Natural killer cell (primary cell): ENCODE measurements at regions not wholly inside any gene's neighbourhood (a gene's known extent, or its start where the extent isn't known, plus 50 kb on each side); places are given as distances from the start of the nearest gene placed in this dataset.

Experiments used
- ATAC-seq, 3 donors: fragments of 150-1000 bp in 2 of 3; fragments of 200-7000 bp in 1 of 3; cut with Tn5 transposase; 1 replicate in 1 of 3; 2 replicates in 2 of 3; pipeline ENCODE4 v1.10.0; 2021; ENCODE audit warnings: mild to moderate bottlenecking in 2 of 3, moderate library complexity in 2 of 3
- DNase-seq, 2 donors: peaks; one replicate each; pipeline versions ENCODE4 v3.0.0 to v3.0.0-alpha.2; 2013 to 2021; ENCODE audit warnings: mixed read lengths in 1 of 2
- H3K27ac ChIP-seq: one replicate; pipeline ENCODE4 v1.5.1; 2013; ENCODE audit warnings: mild to moderate bottlenecking, low read length
- H3K27me3 ChIP-seq: one replicate; pipeline ENCODE4 v1.6.1; 2013; ENCODE audit warnings: low read length; ENCODE audit not compliant: control insufficient read depth, insufficient read depth
- H3K36me3 ChIP-seq: one replicate; pipeline ENCODE4 v1.6.1; 2013; ENCODE audit warnings: low read length; ENCODE audit not compliant: control insufficient read depth, insufficient read depth
- H3K4me1 ChIP-seq: one replicate; pipeline ENCODE4 v1.6.1; 2013; ENCODE audit warnings: low read length; ENCODE audit not compliant: control insufficient read depth, insufficient read depth
- H3K4me3 ChIP-seq: one replicate; pipeline ENCODE4 v1.5.1; 2013; ENCODE audit warnings: low read length
- H3K9me3 ChIP-seq: one replicate; pipeline ENCODE4 v1.6.1; 2013; ENCODE audit warnings: low read length; ENCODE audit not compliant: control insufficient read depth, insufficient read depth
- H3K27ac Mint-ChIP-seq, 2 donors: one replicate each; pipeline ENCODE4 v1.8.0; 2022; ENCODE audit warnings: mild to moderate bottlenecking in 2 of 2, mixed read lengths in 2 of 2, moderate library complexity in 1 of 2
- H3K27me3 Mint-ChIP-seq, 2 donors: one replicate each; pipeline ENCODE4 v1.8.0; 2022; ENCODE audit warnings: low read depth in 2 of 2, mixed read lengths in 2 of 2
- H3K36me3 Mint-ChIP-seq: one replicate; pipeline ENCODE4 v1.8.0; 2022; ENCODE audit warnings: mixed read lengths
- H3K4me1 Mint-ChIP-seq, 2 donors: one replicate each; pipeline ENCODE4 v1.8.0; 2022; ENCODE audit warnings: mixed read lengths in 2 of 2
- H3K4me3 Mint-ChIP-seq: one replicate; pipeline ENCODE4 v1.8.0; 2022; ENCODE audit warnings: mild to moderate bottlenecking, moderate library complexity, mixed read lengths
- H3K9me3 Mint-ChIP-seq, 2 donors: one replicate each; pipeline ENCODE4 v1.8.0; 2022; ENCODE audit warnings: mixed read lengths in 2 of 2
- WGBS: methylation state at CpG from one replicate; pipeline ENCODE4 v1.1.7; 2013; ENCODE audit warnings: missing lambda C conversion rate; ENCODE audit not compliant: insufficient coverage; 5-methylcytosine and 5-hydroxymethylcytosine counted together
- intact Hi-C: fragments of 100-400 bp; cut with micrococcal nuclease; formaldehyde crosslinking; loops from one replicate; pipeline ENCODE4 v1.14.2; 2022
- TF ChIP-seq, protein P1 (sequence below): fragments of 200-600 bp; IDR thresholded peaks from one replicate; pipeline ENCODE4 v1.8.0; 2022; ENCODE audit warnings: antibody characterized with exemption

DNA sequence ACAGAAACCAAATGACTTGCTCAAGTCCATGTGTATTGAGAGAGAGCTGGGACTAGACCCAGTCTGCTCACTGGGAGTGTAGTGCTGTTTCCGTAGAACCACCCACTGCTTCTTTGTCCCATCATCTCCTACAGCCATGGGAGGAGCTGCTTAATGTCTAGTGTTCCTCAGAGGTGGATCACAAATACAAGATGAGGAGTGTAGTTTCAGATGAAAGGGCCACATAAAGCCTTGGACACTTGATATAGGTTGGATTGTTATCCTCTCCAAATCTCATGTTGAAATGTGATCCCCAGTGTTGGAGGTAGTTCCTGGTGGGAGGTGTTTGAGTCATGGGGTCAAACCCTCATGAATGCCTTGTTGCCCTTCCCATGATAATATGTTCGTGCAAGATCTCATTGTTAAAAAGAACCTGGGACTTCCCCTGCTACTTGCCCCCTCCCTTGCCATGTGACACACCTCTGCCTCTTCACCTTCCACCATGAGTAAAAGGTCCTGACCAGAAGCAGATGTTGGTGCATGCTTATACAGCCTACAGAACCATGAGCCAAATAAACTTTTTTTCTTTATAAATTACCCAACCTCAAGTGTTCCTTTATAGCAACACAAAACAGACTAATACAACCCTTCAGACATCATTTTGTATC is 127.5 kb upstream of the DNAH14 start:
- Mint-ChIP-seq H3K27me3 (peaks cover 2 to 9% of the 10 kb centered on the region in 2 donors), H3K36me3 (no peaks in the 10 kb centered on the region), H3K4me3 (no peak overlapping the region), H3K4me1 (no peaks in the 10 kb centered on the region), H3K27ac (no peak overlapping the region), H3K9me3 (no peaks in the 10 kb centered on the region)
- H3K9me3 ChIP-seq, result no peaks in the 10 kb centered on the region
- DNase-seq, result no peak
- no peaks in the 10 kb centered on the region for H3K4me1 ChIP-seq
- no peak overlapping the region for H3K4me3 ChIP-seq
- H3K27ac ChIP-seq, result no peak overlapping the region
- no peaks in the 10 kb centered on the region for H3K27me3 ChIP-seq
- intact Hi-C loops, result no loop called here
- ATAC-seq, result no peak
- TF ChIP-seq, protein P1, sequence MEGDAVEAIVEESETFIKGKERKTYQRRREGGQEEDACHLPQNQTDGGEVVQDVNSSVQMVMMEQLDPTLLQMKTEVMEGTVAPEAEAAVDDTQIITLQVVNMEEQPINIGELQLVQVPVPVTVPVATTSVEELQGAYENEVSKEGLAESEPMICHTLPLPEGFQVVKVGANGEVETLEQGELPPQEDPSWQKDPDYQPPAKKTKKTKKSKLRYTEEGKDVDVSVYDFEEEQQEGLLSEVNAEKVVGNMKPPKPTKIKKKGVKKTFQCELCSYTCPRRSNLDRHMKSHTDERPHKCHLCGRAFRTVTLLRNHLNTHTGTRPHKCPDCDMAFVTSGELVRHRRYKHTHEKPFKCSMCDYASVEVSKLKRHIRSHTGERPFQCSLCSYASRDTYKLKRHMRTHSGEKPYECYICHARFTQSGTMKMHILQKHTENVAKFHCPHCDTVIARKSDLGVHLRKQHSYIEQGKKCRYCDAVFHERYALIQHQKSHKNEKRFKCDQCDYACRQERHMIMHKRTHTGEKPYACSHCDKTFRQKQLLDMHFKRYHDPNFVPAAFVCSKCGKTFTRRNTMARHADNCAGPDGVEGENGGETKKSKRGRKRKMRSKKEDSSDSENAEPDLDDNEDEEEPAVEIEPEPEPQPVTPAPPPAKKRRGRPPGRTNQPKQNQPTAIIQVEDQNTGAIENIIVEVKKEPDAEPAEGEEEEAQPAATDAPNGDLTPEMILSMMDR, result no peak
- H3K36me3 ChIP-seq, result no peaks in the 10 kb centered on the region
- WGBS, result 93% methylated on average over 1 of the region's 2 CpGs

DNA sequence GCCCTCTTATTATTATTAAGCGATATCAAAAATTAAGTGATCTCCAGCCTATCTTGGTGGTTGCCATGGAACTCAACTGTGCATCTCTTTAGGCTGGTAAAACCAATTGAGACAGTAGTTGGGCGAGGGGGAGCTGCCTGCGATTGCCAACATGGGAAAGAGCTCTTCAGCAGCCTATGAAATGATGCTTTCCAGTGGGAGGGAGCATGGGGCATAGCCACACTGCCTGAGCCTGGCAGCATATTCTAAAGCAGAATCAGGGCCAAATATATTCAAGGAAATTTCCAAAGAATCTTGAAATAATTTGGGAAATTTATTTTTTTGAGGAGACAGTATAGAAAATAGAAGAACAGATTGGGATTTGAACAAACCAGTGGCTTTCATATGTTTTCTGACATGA is 126.9 kb upstream of the DNAH14 start:
- intact Hi-C loops, result no loop called here
- Mint-ChIP-seq H3K27ac (no peak overlapping the region), H3K4me1 (no peaks in the 10 kb centered on the region), H3K4me3 (no peak overlapping the region), H3K36me3 (no peaks in the 10 kb centered on the region), H3K27me3 (peaks cover 2 to 9% of the 10 kb centered on the region in 2 donors), H3K9me3 (no peaks in the 10 kb centered on the region)
- Histone ChIP-seq H3K9me3 (no peaks in the 10 kb centered on the region), H3K4me3 (no peak overlapping the region), H3K27me3 (no peaks in the 10 kb centered on the region), H3K4me1 (no peaks in the 10 kb centered on the region), H3K27ac (no peak overlapping the region), H3K36me3 (no peaks in the 10 kb centered on the region)
- DNase-seq (no peak), ATAC-seq (no peak)
- 88% methylated on average over 3 of the region's 3 CpGs for WGBS
- TF ChIP-seq, protein P1, result no peak

DNA sequence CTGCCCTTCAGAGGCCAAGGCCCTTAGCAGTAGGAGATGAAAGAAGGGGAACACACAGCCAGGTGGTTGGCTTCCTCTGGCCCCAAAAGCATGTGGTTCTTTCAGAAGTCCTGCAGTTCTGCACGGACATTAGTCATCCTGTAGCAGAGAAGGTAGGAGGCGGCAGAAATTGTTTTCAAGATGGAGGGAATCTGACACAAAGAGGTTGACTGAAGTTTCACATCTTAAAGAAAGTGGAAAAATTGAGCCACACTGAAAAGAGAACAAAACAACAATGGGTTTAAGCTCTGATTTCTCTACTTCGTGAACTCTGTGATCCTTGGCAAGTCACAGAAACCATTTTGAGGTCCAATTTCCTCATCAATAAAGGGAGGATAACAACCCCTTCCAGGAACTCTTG is 125.3 kb upstream of the DNAH14 start:
- DNase-seq (no peak), ATAC-seq (no peak)
- Histone ChIP-seq H3K4me1 (no peaks in the 10 kb centered on the region), H3K4me3 (no peak overlapping the region), H3K36me3 (no peaks in the 10 kb centered on the region), H3K9me3 (no peaks in the 10 kb centered on the region), H3K27me3 (no peaks in the 10 kb centered on the region), H3K27ac (no peak overlapping the region)
- intact Hi-C loops, result no loop called here
- H3K4me3 Mint-ChIP-seq, result no peak overlapping the region
- no peaks in the 10 kb centered on the region for H3K4me1 Mint-ChIP-seq
- H3K27me3 Mint-ChIP-seq, result peaks cover 2 to 9% of the 10 kb centered on the region in 2 donors
- H3K9me3 Mint-ChIP-seq, result no peaks in the 10 kb centered on the region
- TF ChIP-seq, protein P1, result no peak
- H3K27ac Mint-ChIP-seq, result no peak overlapping the region
- 69% methylated on average over 3 of the region's 3 CpGs for WGBS
- H3K36me3 Mint-ChIP-seq, result no peaks in the 10 kb centered on the region

DNA sequence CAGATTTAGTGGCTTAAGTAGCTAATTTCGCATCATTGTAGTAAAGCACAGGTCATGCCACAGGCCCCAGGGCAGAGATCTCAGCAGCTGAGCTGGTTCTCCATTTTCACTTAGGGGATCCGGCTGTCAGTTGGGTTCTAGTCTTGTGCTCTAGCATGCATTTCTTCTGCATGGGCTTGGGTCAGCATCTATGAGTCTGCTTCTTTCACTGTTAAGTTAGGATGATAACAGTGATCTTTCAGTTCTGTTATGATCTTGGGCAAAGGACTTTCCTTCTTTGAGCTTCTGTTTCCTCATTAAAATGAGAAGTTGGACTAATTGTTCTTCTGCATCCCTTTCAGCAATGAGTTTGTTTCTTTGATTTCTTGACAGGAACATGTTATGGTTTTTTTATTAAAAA is 123.6 kb upstream of the DNAH14 start:
- 83% methylated on average over 2 of the region's 2 CpGs for whole genome bisulfite sequencing
- intact Hi-C loops, result no loop called here
- ATAC-seq (no peak), DNase-seq (no peak)
- no peaks in the 10 kb centered on the region for H3K4me1 ChIP-seq
- Mint-ChIP-seq H3K27me3 (peaks cover 2 to 9% of the 10 kb centered on the region in 2 donors), H3K36me3 (no peaks in the 10 kb centered on the region), H3K27ac (no peak overlapping the region), H3K4me3 (no peak overlapping the region), H3K4me1 (no peaks in the 10 kb centered on the region), H3K9me3 (no peaks in the 10 kb centered on the region)
- no peaks in the 10 kb centered on the region for H3K36me3 ChIP-seq
- TF ChIP-seq, protein P1, result no peak
- H3K4me3 ChIP-seq, result no peak overlapping the region
- H3K9me3 ChIP-seq, result no peaks in the 10 kb centered on the region
- H3K27ac ChIP-seq, result no peak overlapping the region
- H3K27me3 ChIP-seq, result no peaks in the 10 kb centered on the region
